Testis (tissue), 2 donors: ENCODE measurements at regions not wholly inside any gene's neighbourhood (a gene's known extent, or its start where the extent isn't known, plus 50 kb on each side); places are given as distances from the start of the nearest gene placed in this dataset.
"Not testable (repeated sequence)": the region's sequence is repeated elsewhere in the genome, so short reads cannot be mapped to it uniquely, and the experiment has no call there.

Experiments used
- DNase-seq: peaks from one replicate; pipeline ENCODE4 v3.0.0-alpha.2; 2019
- H3K27ac ChIP-seq, 2 donors: fragments of 200-600 bp; sonication (generic); one replicate each; pipeline ENCODE4 v1.5.1; 2019
- H3K27me3 ChIP-seq: fragments of 200-600 bp; sonication (generic); one replicate; pipeline ENCODE4 v1.5.1; 2019
- H3K36me3 ChIP-seq: fragments of 200-600 bp; sonication (generic); one replicate; pipeline ENCODE4 v1.5.1; 2017; ENCODE audit warnings: low read depth; ENCODE audit errors: missing control alignments
- H3K4me1 ChIP-seq: fragments of 200-600 bp; sonication (generic); one replicate; pipeline ENCODE4 v1.5.1; 2019
- H3K4me3 ChIP-seq, 2 donors: fragments of 200-600 bp; sonication (generic); one replicate each; pipeline ENCODE4 v1.5.1; 2017 to 2019
- H3K9me3 ChIP-seq: fragments of 200-600 bp; sonication (generic); one replicate; pipeline ENCODE4 v1.5.1; 2017
- WGBS, 2 donors: methylation state at CpG; one replicate each; pipeline ENCODE4 v1.1.5; 2018; 5-methylcytosine and 5-hydroxymethylcytosine counted together
- intact Hi-C: fragments of 100-400 bp; cut with DNase I; formaldehyde crosslinking; loops from one replicate; pipeline ENCODE4 v1.15.1; 2023; ENCODE audit warnings: low total_unique reads

- DNase-seq, intact Hi-C loops, H3K27ac ChIP-seq, H3K27me3 ChIP-seq, H3K4me1 ChIP-seq, H3K4me3 ChIP-seq, H3K9me3 ChIP-seq, H3K36me3 ChIP-seq: not testable (repeated sequence)
- WGBS, 2 donors: no CpG with 5 or more reads among the region's 1 CpG
Measured at GRCh38 chr9:41839786-41840185, 289.4 kb downstream of the CNTNAP3B start.

GRCh38 chr9:41838953-41839352 is 290.3 kb downstream of the CNTNAP3B start:
- H3K27ac ChIP-seq, H3K27me3 ChIP-seq, intact Hi-C loops, DNase-seq, H3K4me3 ChIP-seq, H3K4me1 ChIP-seq, H3K36me3 ChIP-seq, H3K9me3 ChIP-seq: not testable (repeated sequence)
- no CpG with 5 or more reads among the region's 4 CpGs for WGBS, 2 donors

- DNase-seq, H3K27ac ChIP-seq, H3K4me1 ChIP-seq, H3K27me3 ChIP-seq, H3K9me3 ChIP-seq, H3K4me3 ChIP-seq, H3K36me3 ChIP-seq, intact Hi-C loops: not testable (repeated sequence)
- no CpG with 5 or more reads among the region's 1 CpG for WGBS, 2 donors
Measured at GRCh38 chr9:41838562-41838851, 290.7 kb downstream of the CNTNAP3B start.

- DNase-seq, intact Hi-C loops, H3K4me1 ChIP-seq, H3K4me3 ChIP-seq, H3K27me3 ChIP-seq, H3K27ac ChIP-seq, H3K9me3 ChIP-seq, H3K36me3 ChIP-seq: not testable (repeated sequence)
- no CpG with 5 or more reads among the region's 3 CpGs for WGBS, 2 donors
Measured at GRCh38 chr9:41837684-41838561, 291.3 kb downstream of the CNTNAP3B start.

GRCh38 chr9:41833108-41833507 is 296.1 kb downstream of the CNTNAP3B start:
- H3K4me3 ChIP-seq, H3K36me3 ChIP-seq, H3K27ac ChIP-seq, DNase-seq, intact Hi-C loops, H3K27me3 ChIP-seq, H3K4me1 ChIP-seq, H3K9me3 ChIP-seq: not testable (repeated sequence)
- WGBS, 2 donors: no CpG with 5 or more reads among the region's 4 CpGs

- H3K4me1 ChIP-seq, H3K27me3 ChIP-seq, H3K27ac ChIP-seq, H3K9me3 ChIP-seq, H3K4me3 ChIP-seq, DNase-seq, intact Hi-C loops, H3K36me3 ChIP-seq: not testable (repeated sequence)
- no CpG with 5 or more reads among the region's 8 CpGs for WGBS, 2 donors
Measured at GRCh38 chr9:41824723-41825122, 304.5 kb downstream of the CNTNAP3B start.

- intact Hi-C loops: not testable (repeated sequence)
Measured at GRCh38 chr9:41802706-41803105, 326.5 kb downstream of the CNTNAP3B start.

GRCh38 chr9:41798684-41799083 is 330.5 kb downstream of the CNTNAP3B start:
- H3K27me3 ChIP-seq, H3K9me3 ChIP-seq, H3K27ac ChIP-seq, H3K4me3 ChIP-seq, DNase-seq, H3K4me1 ChIP-seq, intact Hi-C loops, H3K36me3 ChIP-seq: not testable (repeated sequence)
- WGBS, 2 donors: 68% methylated on average over 4 of the region's 4 CpGs

More at GRCh38 chr9:41802706-41803105, 326.5 kb downstream of the CNTNAP3B start:
- H3K27me3 ChIP-seq, H3K9me3 ChIP-seq, H3K36me3 ChIP-seq, H3K4me3 ChIP-seq, H3K4me1 ChIP-seq, DNase-seq, H3K27ac ChIP-seq: not testable (repeated sequence)
- 69 to 70% methylated on average over 4 of the region's 4 CpGs for WGBS, 2 donors

GRCh38 chr9:41790719-41791363 is 338.4 kb downstream of the CNTNAP3B start:
- intact Hi-C loops, H3K4me3 ChIP-seq, DNase-seq, H3K27me3 ChIP-seq, H3K9me3 ChIP-seq, H3K36me3 ChIP-seq, H3K4me1 ChIP-seq, H3K27ac ChIP-seq: not testable (repeated sequence)
- 69 to 72% methylated on average over 5 to 6 of the region's 7 CpGs for WGBS, 2 donors

- H3K4me1 ChIP-seq, intact Hi-C loops, H3K36me3 ChIP-seq, H3K4me3 ChIP-seq, H3K9me3 ChIP-seq, H3K27me3 ChIP-seq, H3K27ac ChIP-seq, DNase-seq: not testable (repeated sequence)
- 45 to 46% methylated on average over 5 of the region's 5 CpGs for WGBS, 2 donors
Measured at GRCh38 chr9:41790007-41790406, 339.2 kb downstream of the CNTNAP3B start.

- H3K4me3 ChIP-seq, H3K36me3 ChIP-seq, H3K9me3 ChIP-seq, H3K4me1 ChIP-seq, H3K27me3 ChIP-seq, intact Hi-C loops, DNase-seq, H3K27ac ChIP-seq: not testable (repeated sequence)
- 83 to 84% methylated on average over 4 of the region's 4 CpGs for WGBS, 2 donors
Measured at GRCh38 chr9:41789387-41789786, 339.8 kb downstream of the CNTNAP3B start.

- WGBS, 2 donors: 76 to 85% methylated on average over 1 of the region's 1 CpG
- H3K27ac ChIP-seq, H3K9me3 ChIP-seq, H3K36me3 ChIP-seq, H3K27me3 ChIP-seq, DNase-seq, H3K4me1 ChIP-seq, H3K4me3 ChIP-seq, intact Hi-C loops: not testable (repeated sequence)
Measured at GRCh38 chr9:41787951-41788350, 341.3 kb downstream of the CNTNAP3B start.
